ENCODE measurements at regions not wholly inside any gene's neighbourhood (a gene's known extent, or its start where the extent isn't known, plus 50 kb on each side); places are given as distances from the start of the nearest gene placed in this dataset.
"Not testable (repeated sequence)": the region's sequence is repeated elsewhere in the genome, so short reads cannot be mapped to it uniquely, and the experiment has no call there.

- intact Hi-C loops (cut with DNase I), result no loop called here
- DNase-seq (ENCODE audit: low spot score), result no peak
Measured at GRCh38 chr9:18294229-18294628, 179.7 kb upstream of the ADAMTSL1 start.

- intact Hi-C loops (cut with DNase I), result no loop called here
- DNase-seq (ENCODE audit: low spot score), result no peak
Measured at GRCh38 chr9:18296702-18297055, 177.3 kb upstream of the ADAMTSL1 start.

DNA sequence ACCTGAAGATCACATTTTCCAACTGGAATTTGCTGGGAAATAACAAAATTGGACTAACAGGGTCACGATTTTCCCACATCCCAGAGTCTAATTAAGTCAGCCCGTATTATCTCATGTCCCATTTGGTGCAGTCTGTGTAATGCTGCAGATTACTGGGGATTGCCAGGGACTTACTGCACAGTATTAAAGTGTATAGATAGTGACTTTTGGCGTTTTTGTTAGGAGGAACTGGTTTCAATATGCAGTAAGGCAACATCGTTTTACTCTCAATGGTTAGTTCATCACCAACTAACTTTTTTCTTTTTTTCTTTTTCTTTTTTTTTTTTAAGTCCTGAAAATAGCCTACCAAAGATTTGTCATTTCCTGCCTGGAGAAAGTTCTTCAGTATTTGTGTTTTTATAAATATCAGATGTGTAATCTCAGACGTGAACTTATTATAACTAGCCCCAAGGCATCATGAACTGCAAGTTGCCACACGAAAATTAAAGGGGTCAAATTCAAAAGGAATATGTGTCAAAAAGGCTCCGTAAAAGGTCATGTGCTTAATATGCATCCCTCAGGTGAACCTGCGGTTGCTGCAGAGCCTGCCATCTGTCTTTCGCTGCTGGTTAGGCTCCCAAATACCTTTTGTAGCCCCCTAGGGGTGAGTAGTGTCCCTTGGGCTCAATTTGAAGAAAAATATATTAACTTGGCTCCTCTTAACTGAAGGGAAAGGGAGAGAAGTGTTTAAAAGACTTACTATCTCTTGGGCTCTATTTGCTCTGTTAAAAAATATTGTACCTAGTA lies 176.7 kb upstream of the ADAMTSL1 start:
- intact Hi-C loops (cut with DNase I), result no loop called here
- no peak for DNase-seq (ENCODE audit: low spot score)

GRCh38 chr9:18299449-18299848 lies 174.5 kb upstream of the ADAMTSL1 start:
- DNase-seq (ENCODE audit: low spot score), result no peak
- intact Hi-C loops (cut with DNase I), result no loop called here

DNA sequence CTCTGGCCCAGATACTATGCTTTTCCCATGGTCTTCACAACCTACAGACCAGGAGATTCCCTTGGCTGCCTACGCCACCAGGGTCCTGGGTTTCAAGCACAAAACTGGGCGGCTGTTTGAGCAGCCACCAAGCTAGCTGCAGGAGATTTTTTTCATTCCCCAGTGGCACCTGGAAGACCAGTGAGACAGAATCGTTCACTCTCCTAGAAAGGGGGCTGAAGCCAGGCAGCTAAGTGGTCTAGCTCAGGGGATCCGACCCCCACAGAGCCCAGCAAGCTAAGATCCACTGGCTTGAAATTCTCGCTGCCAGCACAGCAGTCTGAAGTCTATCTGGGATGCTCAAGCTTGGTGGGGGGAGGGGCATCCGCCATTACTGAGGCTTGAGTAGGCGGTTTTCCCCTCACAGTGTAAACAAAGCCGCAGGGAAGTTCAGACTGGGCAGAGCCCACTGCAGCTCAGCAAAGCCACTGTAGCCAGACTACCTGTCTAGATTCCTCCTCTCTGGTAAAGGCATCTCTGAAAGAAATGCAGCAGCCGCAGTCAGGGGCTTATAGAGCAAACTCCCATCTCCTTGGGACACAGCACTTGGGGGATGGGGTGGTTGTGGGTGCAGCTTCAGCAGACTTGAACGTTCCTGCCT lies 168.7 kb upstream of the ADAMTSL1 start:
- not testable (repeated sequence) for DNase-seq (ENCODE audit: low spot score)
- intact Hi-C loops (cut with DNase I), result loop anchor here in 1 of 2 donors (10.0 kb wide), 1 partner anchor 60 kb away; no protein-coding TSS in a partner anchor

DNA sequence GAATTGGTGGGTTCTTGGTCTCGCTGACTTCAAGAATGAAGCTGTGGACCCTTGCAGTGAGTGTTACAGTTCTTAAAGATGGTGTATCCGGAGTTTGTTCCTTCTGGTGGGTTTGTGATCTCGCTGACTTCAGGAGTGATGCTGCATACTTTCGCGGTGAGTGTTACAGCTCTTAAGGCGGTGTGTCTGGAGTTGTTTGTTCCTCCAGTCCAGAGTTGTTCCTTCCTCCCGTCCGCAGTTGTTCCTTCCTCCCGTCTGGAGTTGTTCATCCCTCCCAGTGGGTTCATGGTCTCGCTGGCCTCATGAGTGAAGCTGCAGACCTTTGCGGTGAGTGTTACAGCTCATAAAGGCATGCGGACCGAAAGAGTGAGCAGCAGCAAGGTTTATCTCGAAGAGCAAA lies 159.6 kb upstream of the ADAMTSL1 start:
- intact Hi-C loops (cut with DNase I), result no loop called here
- no peak for DNase-seq (ENCODE audit: low spot score)

DNA sequence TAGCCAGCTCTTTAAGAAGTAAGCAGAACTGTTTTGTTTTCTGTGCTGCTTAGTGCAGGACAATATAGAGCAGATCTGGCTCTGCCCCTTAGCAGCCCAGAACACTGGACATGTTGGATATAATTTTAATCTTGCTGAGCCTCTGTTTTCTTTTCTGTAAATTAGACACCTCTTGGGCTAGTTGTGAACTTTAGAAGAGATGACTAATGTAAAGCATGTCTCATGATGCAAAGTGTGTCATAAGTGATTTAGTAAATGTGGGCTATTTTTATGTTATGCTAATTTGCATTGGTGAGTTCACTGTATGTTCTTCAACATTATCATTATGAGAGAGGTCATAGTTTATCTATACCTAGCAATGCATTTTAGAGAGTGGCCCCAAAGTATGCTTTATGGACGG lies 156.1 kb upstream of the ADAMTSL1 start:
- DNase-seq (ENCODE audit: low spot score), result no peak
- intact Hi-C loops (cut with DNase I), result no loop called here

DNA sequence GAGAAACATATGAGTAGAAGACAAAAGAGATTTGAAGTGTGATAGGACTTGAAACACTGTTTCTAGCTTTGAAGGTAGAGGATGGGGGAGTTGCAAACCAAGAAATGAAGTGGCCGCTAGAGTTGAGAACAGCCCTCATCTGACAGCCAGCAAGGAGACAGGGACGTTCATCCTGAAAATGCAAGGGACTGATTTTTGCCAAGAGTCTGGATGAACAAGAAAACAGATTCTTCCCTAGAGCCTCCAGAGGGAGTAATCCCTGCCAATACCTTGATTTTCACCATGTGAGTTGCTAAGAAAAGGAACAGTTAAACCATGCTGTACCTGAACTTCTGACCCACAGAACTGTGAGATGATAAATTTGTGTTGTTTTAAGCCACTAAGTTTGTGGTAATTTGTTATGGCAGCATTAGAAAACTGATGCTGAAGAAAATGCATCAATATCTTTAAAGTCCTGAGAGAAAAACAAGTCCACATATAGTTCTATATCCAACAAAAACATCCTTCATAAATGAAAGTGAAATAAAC lies 154.0 kb upstream of the ADAMTSL1 start:
- intact Hi-C loops (cut with DNase I), result no loop called here
- no peak for DNase-seq (ENCODE audit: low spot score)

GRCh38 chr9:18324928-18325745 lies 148.8 kb upstream of the ADAMTSL1 start:
- intact Hi-C loops (cut with DNase I), result no loop called here
- DNase-seq (ENCODE audit: low spot score), result no peak

DNA sequence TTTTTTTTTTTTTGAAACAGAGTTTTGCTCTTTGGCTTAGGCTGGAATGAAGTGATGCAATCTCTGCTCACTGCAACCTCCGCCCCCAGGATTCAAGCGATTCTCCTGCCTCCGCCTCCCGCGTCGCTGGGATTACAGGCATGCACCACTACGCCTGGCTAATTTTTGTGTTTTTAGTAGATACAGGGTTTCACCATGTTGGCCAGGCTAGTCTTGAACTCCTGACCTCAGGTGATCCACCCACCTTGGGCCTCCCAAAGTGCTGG lies 148.3 kb upstream of the ADAMTSL1 start:
- intact Hi-C loops (cut with DNase I); DNase-seq (ENCODE audit: low spot score): not testable (repeated sequence)

- intact Hi-C loops (cut with DNase I), result no loop called here
- no peak for DNase-seq (ENCODE audit: low spot score)
Measured at GRCh38 chr9:18327121-18327520, 146.8 kb upstream of the ADAMTSL1 start.

- intact Hi-C loops (cut with DNase I), result no loop called here
- no peak for DNase-seq (ENCODE audit: low spot score)
Measured at GRCh38 chr9:18330401-18331309, 143.3 kb upstream of the ADAMTSL1 start.

DNA sequence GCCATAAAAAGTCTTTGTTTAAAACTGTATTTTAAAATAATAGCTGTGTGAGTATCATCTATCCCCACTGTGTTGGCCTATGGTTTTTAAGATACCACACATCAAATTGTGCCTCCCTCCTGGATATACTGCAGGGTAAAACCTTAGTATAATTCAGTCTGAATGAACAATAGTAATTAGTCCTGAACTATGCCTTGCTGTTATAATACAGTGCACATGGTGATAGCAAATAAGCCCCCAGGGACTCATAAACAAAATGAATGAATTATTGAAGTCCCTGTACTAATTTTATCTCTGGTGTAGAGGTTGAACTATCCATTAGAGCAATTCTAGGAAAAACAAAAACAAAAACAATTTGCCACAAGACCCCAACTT lies 142.7 kb upstream of the ADAMTSL1 start:
- intact Hi-C loops (cut with DNase I), result no loop called here
- no peak for DNase-seq (ENCODE audit: low spot score)

GRCh38 chr9:18331808-18332209 lies 142.1 kb upstream of the ADAMTSL1 start:
- intact Hi-C loops (cut with DNase I), result no loop called here
- no peak for DNase-seq (ENCODE audit: low spot score)

DNA sequence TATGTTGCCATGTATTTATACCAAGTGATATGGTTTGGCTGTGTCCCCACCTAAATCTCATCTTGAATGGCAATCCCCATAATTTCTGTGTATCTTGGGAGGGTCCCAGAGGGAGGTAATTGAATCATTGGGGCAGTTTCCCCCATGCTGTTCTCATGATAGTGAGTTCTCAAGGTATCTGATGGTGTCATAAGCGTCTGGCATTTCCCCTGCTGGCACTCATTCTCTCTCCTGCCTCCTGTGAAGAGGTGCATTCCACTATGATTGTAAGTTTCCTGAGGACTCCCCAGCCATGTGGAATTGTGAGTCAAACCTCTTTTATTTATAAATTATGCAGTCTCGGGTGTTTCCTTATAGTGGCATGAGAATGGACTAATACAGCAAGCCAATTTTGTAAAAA lies 140.8 kb upstream of the ADAMTSL1 start:
- DNase-seq (ENCODE audit: low spot score), result no peak
- intact Hi-C loops (cut with DNase I), result no loop called here

DNA sequence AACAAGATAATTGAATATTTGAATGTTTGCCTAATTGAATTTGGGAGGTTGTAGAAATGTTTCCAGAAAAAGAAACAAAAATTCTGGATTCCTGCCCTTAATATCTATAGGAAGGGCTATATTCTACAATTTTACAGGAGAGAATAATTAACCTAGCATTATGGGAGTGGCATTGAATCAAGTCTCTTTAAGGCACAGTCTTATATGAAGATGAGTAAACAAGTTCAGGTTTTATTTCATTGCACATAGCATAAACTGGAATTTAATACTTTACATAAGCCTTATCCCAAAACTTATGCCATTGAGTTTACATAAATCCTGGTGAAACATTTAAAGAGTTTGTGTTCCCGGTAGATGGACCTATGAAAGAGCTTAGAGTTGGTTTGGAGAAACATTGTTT lies 138.1 kb upstream of the ADAMTSL1 start:
- DNase-seq (ENCODE audit: low spot score), result no peak
- intact Hi-C loops (cut with DNase I), result no loop called here

DNA sequence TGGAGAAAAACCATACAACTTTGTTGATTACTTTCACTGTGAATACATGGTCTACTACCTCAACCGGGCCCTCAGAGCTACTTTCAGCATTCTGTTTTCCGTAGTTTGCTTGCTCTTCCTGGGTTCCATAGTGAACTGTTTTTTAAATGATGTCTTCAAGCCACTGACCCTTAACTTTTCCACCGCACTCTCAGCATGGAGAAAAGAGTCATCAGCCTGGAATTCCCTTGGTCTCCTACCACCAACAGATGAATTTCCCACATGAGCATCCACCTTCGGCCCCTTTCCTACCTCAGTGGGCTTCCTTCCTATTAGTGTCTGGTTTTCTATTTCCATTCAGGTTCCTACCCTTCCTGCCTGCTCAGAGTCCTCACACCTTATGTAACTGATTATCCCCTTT lies 135.9 kb upstream of the ADAMTSL1 start:
- DNase-seq (ENCODE audit: low spot score), result no peak
- intact Hi-C loops (cut with DNase I), result no loop called here

DNA sequence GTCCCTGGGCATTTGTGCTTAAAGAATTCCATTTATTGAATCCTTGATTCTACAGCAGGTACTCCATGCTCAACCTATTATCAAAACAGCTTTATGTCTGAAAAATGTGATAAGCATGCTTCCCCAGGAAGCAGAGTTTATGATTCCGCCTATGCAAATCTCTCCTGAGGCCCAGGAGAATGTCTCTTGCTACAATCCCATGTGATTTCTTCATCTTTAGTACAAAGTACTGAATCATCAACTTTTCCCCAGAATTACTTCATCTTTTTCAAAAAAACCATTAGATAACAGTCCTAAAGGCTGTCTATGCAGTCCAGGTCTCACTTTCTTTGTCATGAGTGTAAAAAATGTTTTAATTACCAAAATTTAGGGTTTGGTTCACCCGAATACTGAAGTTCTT lies 130.2 kb upstream of the ADAMTSL1 start:
- no peak for DNase-seq (ENCODE audit: low spot score)
- intact Hi-C loops (cut with DNase I), result no loop called here

GRCh38 chr9:18346745-18347144 lies 127.2 kb upstream of the ADAMTSL1 start:
- intact Hi-C loops (cut with DNase I), result loop anchor here in 1 of 2 donors (5.0 kb wide), 1 partner anchor 1846 kb away; no protein-coding TSS in a partner anchor
- no peak for DNase-seq (ENCODE audit: low spot score)

Measured in posterior vena cava (tissue), 2 donors.